ENCODE measurements at regions not wholly inside any gene's neighbourhood (a gene's known extent, or its start where the extent isn't known, plus 50 kb on each side); places are given as distances from the start of the nearest gene placed in this dataset.
A peak's percentile ranks its signal among the peaks of the same experiment; 100 is the strongest.

- H3K4me3 Mint-ChIP-seq = peak overlapping the region in 3 of 7 donors; percentile 20 to 72 (median 63)
- Histone ChIP-seq H3K4me1 (ENCODE audit: insufficient read depth, low read length) (peaks cover 37% of the 10 kb centered on the region), H3K4me3 (ENCODE audit: low read length) (no peak overlapping the region), H3K27ac (ENCODE audit: low read depth, low read length) (peak overlapping the region; percentile 5), H3K9me3 (ENCODE audit: low read length) (no peaks in the 10 kb centered on the region), H3K36me3 (ENCODE audit: insufficient read depth, low read length) (no peaks in the 10 kb centered on the region), H3K27me3 (ENCODE audit: insufficient read depth, low read length, poor library complexity, severe bottlenecking) (no peaks in the 10 kb centered on the region)
- H3K27me3 Mint-ChIP-seq = no peaks in the 10 kb centered on the region
- CTCF ChIA-PET = interaction anchor here (1.4 to 1.8 kb wide), 2 partner anchors 175 to 337 kb away, joined by 4 to 5 read pairs; no protein-coding TSS in a partner anchor
- POLR2A ChIA-PET = interaction anchor here (0.7 kb wide), 1 partner anchor 1790 kb away, joined by 3 read pairs; no protein-coding TSS in a partner anchor
- peaks cover 37 to 54% (median 50%) of the 10 kb centered on the region in 3 donors for H3K4me1 Mint-ChIP-seq
- H3K27ac Mint-ChIP-seq = peak overlapping the region in 6 of 8 donors; percentile 76 to 95 (median 88)
- no peaks in the 10 kb centered on the region for H3K36me3 Mint-ChIP-seq
- H3K9me3 Mint-ChIP-seq = no peaks in the 10 kb centered on the region
- DNase-seq = no peak
Measured at GRCh38 chr21:35226328-35226727, 177.2 kb upstream of the RUNX1 start.

GRCh38 chr21:35225573-35225972 lies 176.5 kb upstream of the RUNX1 start:
- Mint-ChIP-seq H3K27ac (peak overlapping the region in 4 of 8 donors; percentile 7 to 45 (median 28)), H3K9me3 (no peaks in the 10 kb centered on the region), H3K4me1 (peaks cover 37 to 62% (median 54%) of the 10 kb centered on the region in 3 donors), H3K4me3 (peak overlapping the region in 1 of 7 donors; percentile 59), H3K27me3 (no peaks in the 10 kb centered on the region), H3K36me3 (no peaks in the 10 kb centered on the region)
- ChIA-PET POLR2A (no interaction called here), CTCF (interaction anchor here (1.4 kb wide), 1 partner anchor 336 kb away, joined by 5 read pairs; no protein-coding TSS in a partner anchor)
- Histone ChIP-seq H3K27me3 (ENCODE audit: insufficient read depth, low read length, poor library complexity, severe bottlenecking) (no peaks in the 10 kb centered on the region), H3K4me1 (ENCODE audit: insufficient read depth, low read length) (peaks cover 37% of the 10 kb centered on the region), H3K4me3 (ENCODE audit: low read length) (no peak overlapping the region), H3K27ac (ENCODE audit: low read depth, low read length) (no peak overlapping the region), H3K36me3 (ENCODE audit: insufficient read depth, low read length) (no peaks in the 10 kb centered on the region), H3K9me3 (ENCODE audit: low read length) (no peaks in the 10 kb centered on the region)
- DNase-seq = no peak

GRCh38 chr21:35223480-35224156 lies 174.5 kb upstream of the RUNX1 start:
- H3K27me3 ChIP-seq (ENCODE audit: insufficient read depth, low read length, poor library complexity, severe bottlenecking) = no peaks in the 10 kb centered on the region
- H3K4me1 Mint-ChIP-seq = peaks cover 37 to 63% (median 54%) of the 10 kb centered on the region in 3 donors
- H3K36me3 Mint-ChIP-seq = no peaks in the 10 kb centered on the region
- no peak for DNase-seq
- H3K27ac ChIP-seq (ENCODE audit: low read depth, low read length) = no peak overlapping the region
- no peaks in the 10 kb centered on the region for H3K27me3 Mint-ChIP-seq
- ChIA-PET CTCF (interaction anchor here (1.0 kb wide), 1 partner anchor 10 kb away, joined by 3 read pairs; no protein-coding TSS in a partner anchor), POLR2A (interaction anchor here (1.0 kb wide), 1 partner anchor 336 kb away, joined by 3 read pairs; no protein-coding TSS in a partner anchor)
- H3K4me3 ChIP-seq (ENCODE audit: low read length) = no peak overlapping the region
- peak overlapping the region in 1 of 7 donors; percentile 17 for H3K4me3 Mint-ChIP-seq
- H3K9me3 Mint-ChIP-seq = no peaks in the 10 kb centered on the region
- no peaks in the 10 kb centered on the region for H3K9me3 ChIP-seq (ENCODE audit: low read length)
- no peaks in the 10 kb centered on the region for H3K36me3 ChIP-seq (ENCODE audit: insufficient read depth, low read length)
- no peak overlapping the region for H3K27ac Mint-ChIP-seq
- H3K4me1 ChIP-seq (ENCODE audit: insufficient read depth, low read length) = peaks cover 37% of the 10 kb centered on the region

GRCh38 chr21:35222541-35222941 lies 173.4 kb upstream of the RUNX1 start:
- POLR2A ChIA-PET = interaction anchor here (0.6 to 1.0 kb wide), 2 partner anchors 72 to 334 kb away, joined by 3 to 5 read pairs; no protein-coding TSS in a partner anchor
- no peaks in the 10 kb centered on the region for H3K9me3 Mint-ChIP-seq
- peak overlapping the region in 6 of 8 donors; percentile 0 to 69 (median 51) for H3K27ac Mint-ChIP-seq
- H3K4me3 Mint-ChIP-seq = peak overlapping the region in 6 of 7 donors; percentile 2 to 74 (median 43)
- CTCF ChIA-PET = interaction anchor here (0.8 to 1.0 kb wide), 2 partner anchors 11 to 333 kb away, joined by 3 read pairs; no protein-coding TSS in a partner anchor
- H3K36me3 Mint-ChIP-seq = no peaks in the 10 kb centered on the region
- peak overlapping the region; percentile 1 for H3K4me3 ChIP-seq (ENCODE audit: low read length)
- peaks cover 32% of the 10 kb centered on the region for H3K4me1 ChIP-seq (ENCODE audit: insufficient read depth, low read length)
- H3K36me3 ChIP-seq (ENCODE audit: insufficient read depth, low read length) = no peaks in the 10 kb centered on the region
- H3K4me1 Mint-ChIP-seq = peaks cover 31 to 59% (median 49%) of the 10 kb centered on the region in 3 donors
- no peaks in the 10 kb centered on the region for H3K9me3 ChIP-seq (ENCODE audit: low read length)
- no peak overlapping the region for H3K27ac ChIP-seq (ENCODE audit: low read depth, low read length)
- H3K27me3 Mint-ChIP-seq = no peaks in the 10 kb centered on the region
- H3K27me3 ChIP-seq (ENCODE audit: insufficient read depth, low read length, poor library complexity, severe bottlenecking) = no peaks in the 10 kb centered on the region
- peak in 2 of 5 donors; percentile 21 to 53 for DNase-seq

- H3K9me3 ChIP-seq (ENCODE audit: low read length) = no peaks in the 10 kb centered on the region
- Mint-ChIP-seq H3K4me1 (peaks cover 26 to 54% (median 44%) of the 10 kb centered on the region in 3 donors), H3K9me3 (no peaks in the 10 kb centered on the region), H3K4me3 (peak overlapping the region in 5 of 7 donors; percentile 2 to 74 (median 44)), H3K36me3 (no peaks in the 10 kb centered on the region), H3K27me3 (no peaks in the 10 kb centered on the region), H3K27ac (peak overlapping the region in 5 of 8 donors; percentile 0 to 69 (median 50))
- POLR2A ChIA-PET = interaction anchor here (0.6 kb wide), 1 partner anchor 42 kb away, joined by 4 read pairs; no protein-coding TSS in a partner anchor
- peak in 1 of 5 donors; percentile 18 for DNase-seq
- H3K4me1 ChIP-seq (ENCODE audit: insufficient read depth, low read length) = peaks cover 27% of the 10 kb centered on the region
- no peak overlapping the region for H3K27ac ChIP-seq (ENCODE audit: low read depth, low read length)
- H3K36me3 ChIP-seq (ENCODE audit: insufficient read depth, low read length) = no peaks in the 10 kb centered on the region
- H3K4me3 ChIP-seq (ENCODE audit: low read length) = peak overlapping the region; percentile 1
- CTCF ChIA-PET = no interaction called here
- no peaks in the 10 kb centered on the region for H3K27me3 ChIP-seq (ENCODE audit: insufficient read depth, low read length, poor library complexity, severe bottlenecking)
Measured at GRCh38 chr21:35222021-35222420, 172.9 kb upstream of the RUNX1 start.

- Mint-ChIP-seq H3K27ac (no peak overlapping the region), H3K4me1 (peaks cover 16 to 39% (median 27%) of the 10 kb centered on the region in 3 donors), H3K27me3 (peaks cover 0 to 4% of the 10 kb centered on the region in 2 donors), H3K9me3 (no peaks in the 10 kb centered on the region), H3K4me3 (no peak overlapping the region), H3K36me3 (no peaks in the 10 kb centered on the region)
- ChIA-PET CTCF (no interaction called here), POLR2A (no interaction called here)
- H3K4me3 ChIP-seq (ENCODE audit: low read length) = no peak overlapping the region
- H3K9me3 ChIP-seq (ENCODE audit: low read length) = no peaks in the 10 kb centered on the region
- DNase-seq = no peak
- no peak overlapping the region for H3K27ac ChIP-seq (ENCODE audit: low read depth, low read length)
- peaks cover 16% of the 10 kb centered on the region for H3K4me1 ChIP-seq (ENCODE audit: insufficient read depth, low read length)
- H3K27me3 ChIP-seq (ENCODE audit: insufficient read depth, low read length, poor library complexity, severe bottlenecking) = no peaks in the 10 kb centered on the region
- no peaks in the 10 kb centered on the region for H3K36me3 ChIP-seq (ENCODE audit: insufficient read depth, low read length)
Measured at GRCh38 chr21:35220301-35220700, 171.2 kb upstream of the RUNX1 start.

GRCh38 chr21:35219719-35220118 lies 170.6 kb upstream of the RUNX1 start:
- Mint-ChIP-seq H3K27me3 (peaks cover 0 to 4% of the 10 kb centered on the region in 2 donors), H3K4me1 (peaks cover 16 to 37% (median 26%) of the 10 kb centered on the region in 3 donors), H3K36me3 (no peaks in the 10 kb centered on the region), H3K4me3 (no peak overlapping the region), H3K27ac (peak overlapping the region in 1 of 8 donors; percentile 4), H3K9me3 (no peaks in the 10 kb centered on the region)
- no peak overlapping the region for H3K4me3 ChIP-seq (ENCODE audit: low read length)
- no peak overlapping the region for H3K27ac ChIP-seq (ENCODE audit: low read depth, low read length)
- no peak for DNase-seq
- H3K4me1 ChIP-seq (ENCODE audit: insufficient read depth, low read length) = peaks cover 16% of the 10 kb centered on the region
- H3K27me3 ChIP-seq (ENCODE audit: insufficient read depth, low read length, poor library complexity, severe bottlenecking) = no peaks in the 10 kb centered on the region
- no peaks in the 10 kb centered on the region for H3K9me3 ChIP-seq (ENCODE audit: low read length)
- no peaks in the 10 kb centered on the region for H3K36me3 ChIP-seq (ENCODE audit: insufficient read depth, low read length)
- CTCF ChIA-PET = no interaction called here
- POLR2A ChIA-PET = no interaction called here

- Histone ChIP-seq H3K9me3 (ENCODE audit: low read length) (no peaks in the 10 kb centered on the region), H3K36me3 (ENCODE audit: insufficient read depth, low read length) (no peaks in the 10 kb centered on the region), H3K27ac (ENCODE audit: low read depth, low read length) (no peak overlapping the region), H3K4me1 (ENCODE audit: insufficient read depth, low read length) (peaks cover 16% of the 10 kb centered on the region), H3K4me3 (ENCODE audit: low read length) (no peak overlapping the region), H3K27me3 (ENCODE audit: insufficient read depth, low read length, poor library complexity, severe bottlenecking) (no peaks in the 10 kb centered on the region)
- Mint-ChIP-seq H3K27me3 (peaks cover 0 to 4% of the 10 kb centered on the region in 2 donors), H3K4me1 (peaks cover 16 to 37% (median 26%) of the 10 kb centered on the region in 3 donors), H3K27ac (peak overlapping the region in 1 of 8 donors; percentile 4), H3K36me3 (no peaks in the 10 kb centered on the region), H3K9me3 (no peaks in the 10 kb centered on the region), H3K4me3 (no peak overlapping the region)
- no peak for DNase-seq
- ChIA-PET CTCF (no interaction called here), POLR2A (no interaction called here)
Measured at GRCh38 chr21:35219291-35219690, 170.2 kb upstream of the RUNX1 start.

Measured in CD8-positive, alpha-beta memory T cell (primary cell).